ENCODE measurements at regions not wholly inside any gene's neighbourhood (a gene's known extent, or its start where the extent isn't known, plus 50 kb on each side); places are given as distances from the start of the nearest gene placed in this dataset.
"Not testable (repeated sequence)": the region's sequence is repeated elsewhere in the genome, so short reads cannot be mapped to it uniquely, and the experiment has no call there.

GRCh38 chr10:71099731-71100361, 112.5 kb upstream of the UNC5B start:
- Histone ChIP-seq H3K4me3 (ENCODE audit: low read depth, low read length) (no peak overlapping the region), H3K36me3 (ENCODE audit: control insufficient read depth, insufficient read depth, low read length) (no peaks in the 10 kb centered on the region), H3K9me3 (no peaks in the 10 kb centered on the region), H3K4me1 (no peaks in the 10 kb centered on the region), H3K27me3 (replicated peaks; ENCODE audit: control insufficient read depth, insufficient read depth, low read length) (no peaks in the 10 kb centered on the region)
- no peak for TF ChIP-seq CTCF (IDR thresholded peaks at IDR 0.05; ENCODE audit: insufficient read depth in 1 of 2, low read depth in 1 of 2, low read length in 1 of 2, severe bottlenecking in 1 of 2, unreplicated experiment in 1 of 2)
- H3K27me3 Mint-ChIP-seq (ENCODE audit: insufficient read depth, unreplicated experiment) = peaks cover 28% of the 10 kb centered on the region
- no TSS peak for BruUV-seq (replicated peaks)
- no peaks in the 10 kb centered on the region for H3K36me3 Mint-ChIP-seq (ENCODE audit: insufficient read depth, unreplicated experiment)
- POLR2A ChIA-PET = no interaction called here
- no peak overlapping the region for H3K27ac Mint-ChIP-seq (ENCODE audit: unreplicated experiment)
- CTCF ChIA-PET = interaction anchor here (0.7 kb wide), 1 partner anchor 171 kb away, joined by 4 read pairs; no protein-coding TSS in a partner anchor
- DNase-seq = no peak
- intact Hi-C loops (cut with micrococcal nuclease; ENCODE audit: unreplicated experiment) = no loop called here
- no peaks in the 10 kb centered on the region for H3K4me1 Mint-ChIP-seq (ENCODE audit: low read depth, unreplicated experiment)
- H3K9me3 Mint-ChIP-seq (ENCODE audit: unreplicated experiment) = peaks cover 1% of the 10 kb centered on the region
- no peak overlapping the region for H3K4me3 Mint-ChIP-seq (ENCODE audit: unreplicated experiment)

GRCh38 chr10:71103961-71104360, 108.4 kb upstream of the UNC5B start:
- POLR2A ChIA-PET = no interaction called here
- Mint-ChIP-seq H3K4me1 (ENCODE audit: low read depth, unreplicated experiment) (no peaks in the 10 kb centered on the region), H3K9me3 (ENCODE audit: unreplicated experiment) (peaks cover 2% of the 10 kb centered on the region), H3K27ac (ENCODE audit: unreplicated experiment) (no peak overlapping the region), H3K36me3 (ENCODE audit: insufficient read depth, unreplicated experiment) (no peaks in the 10 kb centered on the region), H3K4me3 (ENCODE audit: unreplicated experiment) (no peak overlapping the region), H3K27me3 (ENCODE audit: insufficient read depth, unreplicated experiment) (peaks cover 26% of the 10 kb centered on the region)
- Histone ChIP-seq H3K36me3 (ENCODE audit: control insufficient read depth, insufficient read depth, low read length) (no peaks in the 10 kb centered on the region), H3K4me3 (ENCODE audit: low read depth, low read length) (no peak overlapping the region), H3K27me3 (replicated peaks; ENCODE audit: control insufficient read depth, insufficient read depth, low read length) (no peaks in the 10 kb centered on the region), H3K4me1 (no peaks in the 10 kb centered on the region; the same call in 1 of the 2 replicates), H3K9me3 (peaks cover 6% of the 10 kb centered on the region; the same call in 1 of the 2 replicates)
- intact Hi-C loops (cut with micrococcal nuclease; ENCODE audit: unreplicated experiment) = no loop called here
- BruUV-seq (replicated peaks) = no TSS peak
- DNase-seq = no peak
- TF ChIP-seq CTCF (IDR thresholded peaks at IDR 0.05; ENCODE audit: insufficient read depth in 1 of 2, low read depth in 1 of 2, low read length in 1 of 2, severe bottlenecking in 1 of 2, unreplicated experiment in 1 of 2) = no peak
- CTCF ChIA-PET = no interaction called here

GRCh38 chr10:71106151-71106550, 106.2 kb upstream of the UNC5B start:
- intact Hi-C loops (cut with micrococcal nuclease; ENCODE audit: unreplicated experiment) = not testable (repeated sequence)

GRCh38 chr10:71107117-71107516, 105.3 kb upstream of the UNC5B start:
- CTCF ChIA-PET; H3K36me3 Mint-ChIP-seq (ENCODE audit: insufficient read depth, unreplicated experiment); DNase-seq; intact Hi-C loops (cut with micrococcal nuclease; ENCODE audit: unreplicated experiment); BruUV-seq (replicated peaks); H3K4me3 Mint-ChIP-seq (ENCODE audit: unreplicated experiment); H3K4me1 ChIP-seq; POLR2A ChIA-PET; H3K27me3 ChIP-seq (replicated peaks; ENCODE audit: control insufficient read depth, insufficient read depth, low read length); H3K4me1 Mint-ChIP-seq (ENCODE audit: low read depth, unreplicated experiment); H3K36me3 ChIP-seq (ENCODE audit: control insufficient read depth, insufficient read depth, low read length); H3K27ac Mint-ChIP-seq (ENCODE audit: unreplicated experiment); H3K4me3 ChIP-seq (ENCODE audit: low read depth, low read length): not testable (repeated sequence)
- H3K9me3 Mint-ChIP-seq (ENCODE audit: unreplicated experiment) = peaks cover 31% of the 10 kb centered on the region
- peaks cover 28% of the 10 kb centered on the region for H3K27me3 Mint-ChIP-seq (ENCODE audit: insufficient read depth, unreplicated experiment)
- H3K9me3 ChIP-seq = peaks cover 26% of the 10 kb centered on the region

More at GRCh38 chr10:71106151-71106550, 106.2 kb upstream of the UNC5B start:
- POLR2A ChIA-PET; H3K4me3 Mint-ChIP-seq (ENCODE audit: unreplicated experiment); H3K4me1 Mint-ChIP-seq (ENCODE audit: low read depth, unreplicated experiment); DNase-seq; BruUV-seq (replicated peaks); H3K4me3 ChIP-seq (ENCODE audit: low read depth, low read length); H3K36me3 ChIP-seq (ENCODE audit: control insufficient read depth, insufficient read depth, low read length); H3K27me3 ChIP-seq (replicated peaks; ENCODE audit: control insufficient read depth, insufficient read depth, low read length); H3K4me1 ChIP-seq; CTCF ChIA-PET; H3K36me3 Mint-ChIP-seq (ENCODE audit: insufficient read depth, unreplicated experiment); H3K27ac Mint-ChIP-seq (ENCODE audit: unreplicated experiment): not testable (repeated sequence)
- H3K9me3 ChIP-seq = peaks cover 19% of the 10 kb centered on the region; the same call in 1 of the 2 replicates
- Mint-ChIP-seq H3K27me3 (ENCODE audit: insufficient read depth, unreplicated experiment) (peaks cover 27% of the 10 kb centered on the region), H3K9me3 (ENCODE audit: unreplicated experiment) (peaks cover 22% of the 10 kb centered on the region)

- POLR2A ChIA-PET; H3K4me1 ChIP-seq; intact Hi-C loops (cut with micrococcal nuclease; ENCODE audit: unreplicated experiment); H3K4me3 ChIP-seq (ENCODE audit: low read depth, low read length); CTCF ChIA-PET; H3K4me3 Mint-ChIP-seq (ENCODE audit: unreplicated experiment); DNase-seq; H3K4me1 Mint-ChIP-seq (ENCODE audit: low read depth, unreplicated experiment); H3K36me3 ChIP-seq (ENCODE audit: control insufficient read depth, insufficient read depth, low read length); H3K36me3 Mint-ChIP-seq (ENCODE audit: insufficient read depth, unreplicated experiment); H3K27me3 ChIP-seq (replicated peaks; ENCODE audit: control insufficient read depth, insufficient read depth, low read length); H3K27ac Mint-ChIP-seq (ENCODE audit: unreplicated experiment); BruUV-seq (replicated peaks): not testable (repeated sequence)
- H3K9me3 Mint-ChIP-seq (ENCODE audit: unreplicated experiment) = peaks cover 36% of the 10 kb centered on the region
- peaks cover 31% of the 10 kb centered on the region for H3K9me3 ChIP-seq
- H3K27me3 Mint-ChIP-seq (ENCODE audit: insufficient read depth, unreplicated experiment) = peaks cover 31% of the 10 kb centered on the region
Observed at GRCh38 chr10:71108042-71108441, 104.3 kb upstream of the UNC5B start.

All from Caco-2 (cell line).